ENCODE measurements at regions not wholly inside any gene's neighbourhood (a gene's known extent, or its start where the extent isn't known, plus 50 kb on each side); places are given as distances from the start of the nearest gene placed in this dataset.

- TF ChIP-seq RAD21 (IDR thresholded peaks at IDR 0.05; ENCODE audit: low read depth): no peak
- no peak for TF ChIP-seq TCF12 (IDR thresholded peaks at IDR 0.05; ENCODE audit: low read depth)
- TF ChIP-seq EP300 (IDR thresholded peaks at IDR 0.05; ENCODE audit: borderline replicate concordance): no peak
- TF ChIP-seq USF1 (IDR thresholded peaks at IDR 0.05): peak; percentile 75
- TF ChIP-seq FOXM1 (IDR thresholded peaks at IDR 0.05; ENCODE audit: borderline replicate concordance, low read depth): no peak
Observed at GRCh38 chr5:171713152-171713551, 72.5 kb upstream of the SMIM23 start.

DNA sequence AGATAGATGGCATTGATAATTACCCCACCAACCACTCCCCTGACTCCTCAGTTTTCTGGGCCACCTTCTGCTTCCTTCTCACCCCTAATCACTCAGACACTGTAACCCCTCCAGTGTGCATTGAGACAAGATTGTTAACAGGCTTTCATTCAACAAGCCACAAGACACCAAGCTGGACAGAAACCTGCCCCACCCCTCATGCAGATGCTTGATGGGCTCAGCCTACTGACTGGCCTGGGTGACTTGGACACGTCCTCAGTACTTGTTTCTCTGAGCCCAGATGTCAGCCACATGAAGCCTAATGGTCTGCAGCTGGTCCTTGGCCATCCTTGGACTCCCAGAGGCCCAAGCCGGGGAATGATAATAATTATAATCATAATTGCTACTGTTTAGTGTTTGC is 71.4 kb upstream of the SMIM23 start:
- TF ChIP-seq NFIC (IDR thresholded peaks at IDR 0.05): no peak
- TF ChIP-seq RAD21 (IDR thresholded peaks at IDR 0.05; ENCODE audit: low read depth): no peak
- no peak for TF ChIP-seq CREB1 (IDR thresholded peaks at IDR 0.05; ENCODE audit: low read depth)
- no peak for TF ChIP-seq EP300 (IDR thresholded peaks at IDR 0.05; ENCODE audit: borderline replicate concordance)
- TF ChIP-seq MAX (IDR thresholded peaks at IDR 0.05): no peak
- TF ChIP-seq YY1 (IDR thresholded peaks at IDR 0.05; ENCODE audit: low read depth): no peak
- no peak for TF ChIP-seq FOXM1 (IDR thresholded peaks at IDR 0.05; ENCODE audit: borderline replicate concordance, low read depth)
- no peak for TF ChIP-seq TCF12 (IDR thresholded peaks at IDR 0.05; ENCODE audit: low read depth)
- TF ChIP-seq CEBPB (IDR thresholded peaks at IDR 0.05): no peak
- TF ChIP-seq, protein P1, sequence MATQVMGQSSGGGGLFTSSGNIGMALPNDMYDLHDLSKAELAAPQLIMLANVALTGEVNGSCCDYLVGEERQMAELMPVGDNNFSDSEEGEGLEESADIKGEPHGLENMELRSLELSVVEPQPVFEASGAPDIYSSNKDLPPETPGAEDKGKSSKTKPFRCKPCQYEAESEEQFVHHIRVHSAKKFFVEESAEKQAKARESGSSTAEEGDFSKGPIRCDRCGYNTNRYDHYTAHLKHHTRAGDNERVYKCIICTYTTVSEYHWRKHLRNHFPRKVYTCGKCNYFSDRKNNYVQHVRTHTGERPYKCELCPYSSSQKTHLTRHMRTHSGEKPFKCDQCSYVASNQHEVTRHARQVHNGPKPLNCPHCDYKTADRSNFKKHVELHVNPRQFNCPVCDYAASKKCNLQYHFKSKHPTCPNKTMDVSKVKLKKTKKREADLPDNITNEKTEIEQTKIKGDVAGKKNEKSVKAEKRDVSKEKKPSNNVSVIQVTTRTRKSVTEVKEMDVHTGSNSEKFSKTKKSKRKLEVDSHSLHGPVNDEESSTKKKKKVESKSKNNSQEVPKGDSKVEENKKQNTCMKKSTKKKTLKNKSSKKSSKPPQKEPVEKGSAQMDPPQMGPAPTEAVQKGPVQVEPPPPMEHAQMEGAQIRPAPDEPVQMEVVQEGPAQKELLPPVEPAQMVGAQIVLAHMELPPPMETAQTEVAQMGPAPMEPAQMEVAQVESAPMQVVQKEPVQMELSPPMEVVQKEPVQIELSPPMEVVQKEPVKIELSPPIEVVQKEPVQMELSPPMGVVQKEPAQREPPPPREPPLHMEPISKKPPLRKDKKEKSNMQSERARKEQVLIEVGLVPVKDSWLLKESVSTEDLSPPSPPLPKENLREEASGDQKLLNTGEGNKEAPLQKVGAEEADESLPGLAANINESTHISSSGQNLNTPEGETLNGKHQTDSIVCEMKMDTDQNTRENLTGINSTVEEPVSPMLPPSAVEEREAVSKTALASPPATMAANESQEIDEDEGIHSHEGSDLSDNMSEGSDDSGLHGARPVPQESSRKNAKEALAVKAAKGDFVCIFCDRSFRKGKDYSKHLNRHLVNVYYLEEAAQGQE (IDR thresholded peaks at IDR 0.05; ENCODE audit: low read depth): no peak
- no peak for TF ChIP-seq TEAD4 (IDR thresholded peaks at IDR 0.05)
- no peak for TF ChIP-seq TAF1 (IDR thresholded peaks at IDR 0.05; ENCODE audit: low read depth)
- TF ChIP-seq ZBTB7A (IDR thresholded peaks at IDR 0.05; ENCODE audit: low read depth): no peak
- TF ChIP-seq USF1 (IDR thresholded peaks at IDR 0.05): no peak
- no peak for TF ChIP-seq EGR1 (IDR thresholded peaks at IDR 0.05)

DNA sequence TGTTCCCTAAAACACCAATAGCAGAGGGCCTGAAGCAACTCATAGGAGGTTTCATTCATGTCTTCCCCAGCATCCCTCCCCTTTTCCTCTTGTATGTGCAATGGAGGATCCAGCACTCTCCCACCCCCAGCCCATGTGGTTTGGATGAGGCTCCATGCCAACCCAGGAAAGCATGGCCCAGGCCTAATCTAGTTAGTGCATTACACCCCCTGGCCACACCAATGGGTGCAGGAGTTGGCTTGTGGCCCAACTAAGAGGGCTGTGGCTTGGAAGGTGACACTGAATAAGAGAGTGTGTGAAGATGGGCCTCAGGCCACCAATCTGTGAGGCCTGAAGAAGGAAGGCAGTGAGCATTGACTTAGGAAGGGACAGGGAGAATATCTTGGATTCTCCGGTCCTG is 70.8 kb upstream of the SMIM23 start:
- no peak for TF ChIP-seq FOXM1 (IDR thresholded peaks at IDR 0.05; ENCODE audit: borderline replicate concordance, low read depth)
- no peak for TF ChIP-seq ZBTB7A (IDR thresholded peaks at IDR 0.05; ENCODE audit: low read depth)
- TF ChIP-seq USF1 (IDR thresholded peaks at IDR 0.05): no peak
- TF ChIP-seq MAX (IDR thresholded peaks at IDR 0.05): no peak
- TF ChIP-seq, protein P1 (IDR thresholded peaks at IDR 0.05; ENCODE audit: low read depth): no peak
- TF ChIP-seq TEAD4 (IDR thresholded peaks at IDR 0.05): no peak
- TF ChIP-seq CREB1 (IDR thresholded peaks at IDR 0.05; ENCODE audit: low read depth): no peak
- TF ChIP-seq TCF12 (IDR thresholded peaks at IDR 0.05; ENCODE audit: low read depth): no peak
- TF ChIP-seq YY1 (IDR thresholded peaks at IDR 0.05; ENCODE audit: low read depth): no peak
- no peak for TF ChIP-seq CEBPB (IDR thresholded peaks at IDR 0.05)

- TF ChIP-seq EGR1 (IDR thresholded peaks at IDR 0.05) (no peak), USF1 (IDR thresholded peaks at IDR 0.05) (no peak), YY1 (IDR thresholded peaks at IDR 0.05; ENCODE audit: low read depth) (no peak), NFIC (IDR thresholded peaks at IDR 0.05) (no peak), EP300 (IDR thresholded peaks at IDR 0.05; ENCODE audit: borderline replicate concordance) (no peak), TCF12 (IDR thresholded peaks at IDR 0.05; ENCODE audit: low read depth) (no peak), CREB1 (IDR thresholded peaks at IDR 0.05; ENCODE audit: low read depth) (no peak), ZBTB7A (IDR thresholded peaks at IDR 0.05; ENCODE audit: low read depth) (no peak), TEAD4 (IDR thresholded peaks at IDR 0.05) (no peak), MAX (IDR thresholded peaks at IDR 0.05) (no peak), CEBPB (IDR thresholded peaks at IDR 0.05) (no peak), RAD21 (IDR thresholded peaks at IDR 0.05; ENCODE audit: low read depth) (no peak), FOXM1 (IDR thresholded peaks at IDR 0.05; ENCODE audit: borderline replicate concordance, low read depth) (no peak), TAF1 (IDR thresholded peaks at IDR 0.05; ENCODE audit: low read depth) (no peak)
- TF ChIP-seq, protein P1 (IDR thresholded peaks at IDR 0.05; ENCODE audit: low read depth): no peak
Observed at GRCh38 chr5:171715551-171715950, 70.1 kb upstream of the SMIM23 start.
